ENCODE measurements at regions not wholly inside any gene's neighbourhood (a gene's known extent, or its start where the extent isn't known, plus 50 kb on each side); places are given as distances from the start of the nearest gene placed in this dataset.
"Not testable (repeated sequence)": the region's sequence is repeated elsewhere in the genome, so short reads cannot be mapped to it uniquely, and the experiment has no call there.

DNA sequence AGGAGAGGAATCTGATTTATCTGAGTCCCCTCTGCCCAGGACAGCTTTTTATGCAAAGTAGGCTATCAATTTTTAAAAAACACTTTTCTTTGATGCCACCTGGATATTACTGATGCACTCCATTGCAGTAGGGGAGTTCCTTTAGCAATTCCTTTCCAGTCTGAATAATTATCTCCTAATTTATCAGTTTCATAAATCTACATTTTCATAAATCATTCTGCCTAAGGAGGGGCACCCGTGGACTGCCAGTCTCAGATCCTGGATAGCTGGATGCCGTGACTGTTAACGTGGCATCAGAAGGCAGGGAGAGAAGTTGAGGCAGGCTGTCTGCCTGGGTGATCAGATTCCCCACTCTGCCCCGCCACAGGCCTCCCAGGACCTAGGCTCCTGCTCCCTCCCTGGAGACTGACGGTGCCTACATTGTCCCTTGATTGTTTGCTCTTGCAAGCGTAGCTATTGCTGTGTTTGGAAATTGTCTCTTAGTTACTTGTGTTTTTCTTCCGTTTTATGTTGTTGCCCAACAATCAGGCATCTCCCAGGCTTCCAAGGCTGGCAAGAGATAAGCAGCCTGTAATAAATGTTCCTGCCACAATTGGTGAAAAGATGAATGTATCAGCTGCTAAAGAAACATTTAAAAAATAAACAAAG is 75.2 kb downstream of the KATNIP start:
- Histone ChIP-seq H3K9me3 (ENCODE audit: insufficient read depth, low read depth, low read length) (no peaks in the 10 kb centered on the region), H3K36me3 (ENCODE audit: insufficient read depth, low read length) (peaks cover 4% of the 10 kb centered on the region; the same call in 1 of the 2 replicates), H3K4me3 (ENCODE audit: low read length) (no peak overlapping the region), H3K4me1 (ENCODE audit: insufficient read depth, low read length) (0 out of 2 replicates have a peak, but pooled peaks cover 8% of the 10 kb centered on the region), H3K27me3 (ENCODE audit: insufficient read depth, low read length) (no peaks in the 10 kb centered on the region), H3K27ac (ENCODE audit: low read depth, low read length) (no peak overlapping the region), H3K9ac (ENCODE audit: low read depth, low read length) (no peak overlapping the region)
- WGBS = 88% methylated on average over 7 of the region's 7 CpGs

- H3K9me3 ChIP-seq (ENCODE audit: insufficient read depth, low read depth, low read length) = no peaks in the 10 kb centered on the region
- H3K36me3 ChIP-seq (ENCODE audit: insufficient read depth, low read length) = no peaks in the 10 kb centered on the region
- no peak overlapping the region for H3K27ac ChIP-seq (ENCODE audit: low read depth, low read length)
- H3K4me3 ChIP-seq (ENCODE audit: low read length) = no peak overlapping the region
- no peak overlapping the region for H3K9ac ChIP-seq (ENCODE audit: low read depth, low read length)
- H3K4me1 ChIP-seq (ENCODE audit: insufficient read depth, low read length) = 0 out of 2 replicates have a peak, but pooled peaks cover 8% of the 10 kb centered on the region
- WGBS = 92% methylated on average over 5 of the region's 7 CpGs
- H3K27me3 ChIP-seq (ENCODE audit: insufficient read depth, low read length) = no peaks in the 10 kb centered on the region
Measured at GRCh38 chr16:27627136-27627535, 77.2 kb downstream of the KATNIP start.

- Histone ChIP-seq H3K27me3 (ENCODE audit: insufficient read depth, low read length) (no peaks in the 10 kb centered on the region), H3K4me3 (ENCODE audit: low read length) (no peak overlapping the region), H3K9ac (ENCODE audit: low read depth, low read length) (no peak overlapping the region), H3K27ac (ENCODE audit: low read depth, low read length) (no peak overlapping the region), H3K9me3 (ENCODE audit: insufficient read depth, low read depth, low read length) (no peaks in the 10 kb centered on the region), H3K4me1 (ENCODE audit: insufficient read depth, low read length) (0 out of 2 replicates have a peak, but pooled peaks cover 8% of the 10 kb centered on the region), H3K36me3 (ENCODE audit: insufficient read depth, low read length) (no peaks in the 10 kb centered on the region)
- 80% methylated on average over 15 of the region's 15 CpGs for WGBS
Measured at GRCh38 chr16:27628241-27628942, 78.4 kb downstream of the KATNIP start.

GRCh38 chr16:27628943-27629462 is 79.1 kb downstream of the KATNIP start:
- not testable (repeated sequence) for H3K9me3 ChIP-seq (ENCODE audit: insufficient read depth, low read depth, low read length); H3K9ac ChIP-seq (ENCODE audit: low read depth, low read length); H3K4me1 ChIP-seq (ENCODE audit: insufficient read depth, low read length); H3K27ac ChIP-seq (ENCODE audit: low read depth, low read length); H3K27me3 ChIP-seq (ENCODE audit: insufficient read depth, low read length); H3K4me3 ChIP-seq (ENCODE audit: low read length); H3K36me3 ChIP-seq (ENCODE audit: insufficient read depth, low read length)
- WGBS = 93% methylated on average over 8 of the region's 8 CpGs

DNA sequence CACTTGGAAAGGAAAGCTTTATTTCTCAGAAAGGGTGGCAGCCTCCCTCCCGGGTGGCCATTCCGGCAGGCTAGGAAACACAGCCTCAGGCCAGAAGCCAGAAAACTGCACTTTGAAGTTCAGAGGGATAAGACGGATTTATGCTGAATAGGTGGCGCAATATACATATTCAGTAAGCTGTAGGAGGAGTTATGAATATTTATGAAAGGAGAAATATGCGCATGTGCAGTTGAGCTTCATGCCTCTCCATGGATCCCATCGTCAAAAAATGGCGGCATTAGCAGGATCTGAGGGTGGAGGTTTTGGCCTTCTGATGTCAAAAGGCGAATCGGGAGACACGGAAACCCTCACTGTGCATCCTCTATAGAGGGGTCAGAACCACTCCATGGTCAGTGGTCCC is 82.3 kb downstream of the KATNIP start:
- H3K4me1 ChIP-seq (ENCODE audit: insufficient read depth, low read length) = 0 out of 2 replicates have a peak, but pooled peaks cover 8% of the 10 kb centered on the region
- no peaks in the 10 kb centered on the region for H3K36me3 ChIP-seq (ENCODE audit: insufficient read depth, low read length)
- H3K9ac ChIP-seq (ENCODE audit: low read depth, low read length) = no peak overlapping the region
- WGBS = 92% methylated on average over 10 of the region's 10 CpGs
- no peak overlapping the region for H3K27ac ChIP-seq (ENCODE audit: low read depth, low read length)
- H3K27me3 ChIP-seq (ENCODE audit: insufficient read depth, low read length) = no peaks in the 10 kb centered on the region
- H3K4me3 ChIP-seq (ENCODE audit: low read length) = no peak overlapping the region
- no peaks in the 10 kb centered on the region for H3K9me3 ChIP-seq (ENCODE audit: insufficient read depth, low read depth, low read length)

DNA sequence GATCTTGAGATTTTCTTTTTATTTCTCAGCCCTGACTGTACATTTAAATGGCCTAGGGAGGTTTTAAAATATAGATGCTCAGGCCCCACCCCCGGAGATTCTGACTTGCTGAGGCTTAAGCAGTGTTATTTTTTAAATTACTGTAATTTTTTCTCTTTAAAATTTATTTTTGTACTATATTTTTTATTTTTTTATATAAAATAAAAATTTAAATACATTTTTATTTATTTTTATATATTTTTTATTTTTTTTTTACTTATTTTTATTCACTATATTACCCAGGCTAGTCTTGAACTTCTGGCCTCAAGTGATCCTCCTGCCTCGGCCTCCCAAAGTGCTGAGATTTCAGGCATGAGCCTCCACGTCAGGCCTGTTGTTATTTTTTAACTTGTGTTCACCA is 83.3 kb downstream of the KATNIP start:
- no peak overlapping the region for H3K27ac ChIP-seq (ENCODE audit: low read depth, low read length)
- 0 out of 2 replicates have a peak, but pooled peaks cover 3% of the 10 kb centered on the region for H3K4me1 ChIP-seq (ENCODE audit: insufficient read depth, low read length)
- no peak overlapping the region for H3K9ac ChIP-seq (ENCODE audit: low read depth, low read length)
- no peaks in the 10 kb centered on the region for H3K27me3 ChIP-seq (ENCODE audit: insufficient read depth, low read length)
- H3K4me3 ChIP-seq (ENCODE audit: low read length) = no peak overlapping the region
- 92% methylated on average over 2 of the region's 3 CpGs for WGBS
- no peaks in the 10 kb centered on the region for H3K9me3 ChIP-seq (ENCODE audit: insufficient read depth, low read depth, low read length)
- H3K36me3 ChIP-seq (ENCODE audit: insufficient read depth, low read length) = no peaks in the 10 kb centered on the region

GRCh38 chr16:27633721-27634120 is 83.8 kb downstream of the KATNIP start:
- Histone ChIP-seq H3K36me3 (ENCODE audit: insufficient read depth, low read length) (no peaks in the 10 kb centered on the region), H3K4me3 (ENCODE audit: low read length) (no peak overlapping the region), H3K27ac (ENCODE audit: low read depth, low read length) (no peak overlapping the region), H3K27me3 (ENCODE audit: insufficient read depth, low read length) (no peaks in the 10 kb centered on the region), H3K4me1 (ENCODE audit: insufficient read depth, low read length) (no peaks in the 10 kb centered on the region), H3K9me3 (ENCODE audit: insufficient read depth, low read depth, low read length) (no peaks in the 10 kb centered on the region), H3K9ac (ENCODE audit: low read depth, low read length) (no peak overlapping the region)

DNA sequence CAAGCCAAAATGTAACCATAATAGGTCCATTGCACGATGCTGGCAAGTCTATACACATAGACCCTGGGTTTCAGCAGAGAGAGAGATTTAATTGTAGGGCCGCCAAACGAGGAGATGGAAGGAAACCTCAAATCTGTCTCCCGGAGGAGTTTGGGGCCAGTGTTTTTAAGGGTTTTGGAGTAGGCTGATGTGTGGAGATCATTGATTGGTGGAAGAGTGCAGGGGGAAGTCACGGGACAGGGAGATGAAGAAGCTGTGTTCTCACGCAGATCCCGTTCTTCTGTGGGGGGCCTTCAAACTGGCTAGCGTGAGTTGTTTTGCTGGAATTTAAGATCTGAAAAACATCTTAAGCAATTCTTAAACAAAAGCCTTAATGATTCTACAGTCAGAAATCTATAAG is 84.8 kb downstream of the KATNIP start:
- Histone ChIP-seq H3K27me3 (ENCODE audit: insufficient read depth, low read length) (no peaks in the 10 kb centered on the region), H3K9me3 (ENCODE audit: insufficient read depth, low read depth, low read length) (no peaks in the 10 kb centered on the region), H3K36me3 (ENCODE audit: insufficient read depth, low read length) (no peaks in the 10 kb centered on the region), H3K9ac (ENCODE audit: low read depth, low read length) (no peak overlapping the region), H3K4me1 (ENCODE audit: insufficient read depth, low read length) (no peaks in the 10 kb centered on the region), H3K27ac (ENCODE audit: low read depth, low read length) (no peak overlapping the region), H3K4me3 (ENCODE audit: low read length) (no peak overlapping the region)
- WGBS = 93% methylated on average over 7 of the region's 8 CpGs

DNA sequence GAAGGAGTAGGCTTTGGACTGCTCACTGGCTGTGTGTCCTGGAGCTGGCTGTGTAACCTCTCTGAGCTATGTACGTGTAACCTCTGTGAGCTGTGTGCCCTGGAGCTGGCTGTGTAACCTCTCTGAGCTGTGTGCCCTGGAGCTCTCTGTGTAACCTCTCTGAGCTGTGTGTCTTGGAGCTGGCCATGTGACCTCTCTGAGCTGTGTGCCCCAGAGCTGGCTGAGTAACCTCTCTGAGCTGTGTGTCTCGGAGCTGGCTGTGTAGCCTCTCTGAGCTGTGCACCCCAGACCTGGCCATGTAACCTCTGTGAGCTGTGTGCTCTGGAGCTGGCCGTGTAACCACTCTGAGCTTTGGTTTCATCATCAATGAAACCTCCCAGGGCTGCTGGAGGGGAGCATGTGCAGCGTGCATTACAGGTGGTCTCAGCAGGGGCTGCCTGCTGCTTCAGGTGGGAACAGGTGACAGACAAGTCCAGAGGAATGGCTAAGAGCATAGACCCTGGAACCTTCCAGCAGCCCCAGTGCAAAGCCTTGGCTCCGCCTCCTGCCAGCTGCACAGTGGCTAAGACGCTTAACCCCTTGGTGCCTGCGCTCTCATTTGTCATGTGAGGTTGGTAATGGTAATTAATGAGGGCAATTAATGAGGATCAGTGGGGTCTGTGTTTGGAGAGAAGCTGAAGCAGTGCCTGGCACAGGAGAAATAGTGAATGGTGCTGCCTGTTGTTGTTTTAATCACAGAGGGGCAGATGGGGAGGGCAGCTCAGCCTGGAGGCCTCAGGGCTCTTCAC is 86.7 kb downstream of the KATNIP start:
- Histone ChIP-seq H3K9me3 (ENCODE audit: insufficient read depth, low read depth, low read length) (no peaks in the 10 kb centered on the region), H3K4me1 (ENCODE audit: insufficient read depth, low read length) (no peaks in the 10 kb centered on the region), H3K27ac (ENCODE audit: low read depth, low read length) (no peak overlapping the region), H3K36me3 (ENCODE audit: insufficient read depth, low read length) (no peaks in the 10 kb centered on the region), H3K27me3 (ENCODE audit: insufficient read depth, low read length) (no peaks in the 10 kb centered on the region), H3K9ac (ENCODE audit: low read depth, low read length) (no peak overlapping the region), H3K4me3 (ENCODE audit: low read length) (no peak overlapping the region)
- 82% methylated on average over 7 of the region's 7 CpGs for WGBS

- no peaks in the 10 kb centered on the region for H3K36me3 ChIP-seq (ENCODE audit: insufficient read depth, low read length)
- H3K9ac ChIP-seq (ENCODE audit: low read depth, low read length) = no peak overlapping the region
- WGBS = 94% methylated on average over 13 of the region's 15 CpGs
- no peak overlapping the region for H3K27ac ChIP-seq (ENCODE audit: low read depth, low read length)
- H3K27me3 ChIP-seq (ENCODE audit: insufficient read depth, low read length) = no peaks in the 10 kb centered on the region
- no peaks in the 10 kb centered on the region for H3K4me1 ChIP-seq (ENCODE audit: insufficient read depth, low read length)
- no peaks in the 10 kb centered on the region for H3K9me3 ChIP-seq (ENCODE audit: insufficient read depth, low read depth, low read length)
- no peak overlapping the region for H3K4me3 ChIP-seq (ENCODE audit: low read length)
Measured at GRCh38 chr16:27638833-27639560, 89.1 kb downstream of the KATNIP start.

Measured in HUES64 (cell line).